ENCODE measurements at regions not wholly inside any gene's neighbourhood (a gene's known extent, or its start where the extent isn't known, plus 50 kb on each side); places are given as distances from the start of the nearest gene placed in this dataset.

GRCh38 chrX:146224442-146224841, 406.8 kb downstream of the SLITRK2 start:
- peaks cover 35% of the 10 kb centered on the region for H3K27me3 ChIP-seq

GRCh38 chrX:146238173-146238572, 420.5 kb downstream of the SLITRK2 start:
- H3K9me3 ChIP-seq, result peaks cover 4% of the 10 kb centered on the region; the same call in 1 of the 2 replicates

More at GRCh38 chrX:146224442-146224841, 406.8 kb downstream of the SLITRK2 start:
- Histone ChIP-seq H3K4me1 (no peaks in the 10 kb centered on the region), H4K20me1 (no peaks in the 10 kb centered on the region), H3K4me2 (no peak overlapping the region), H3K9me3 (peaks cover 8% of the 10 kb centered on the region), H3K27ac (no peak overlapping the region), H3K4me3 (no peak overlapping the region), H3K9ac (no peak overlapping the region), H3K36me3 (no peaks in the 10 kb centered on the region)
- TF ChIP-seq Cebpa-rat (IDR thresholded peaks at IDR 0.05), result no peak

GRCh38 chrX:146241902-146242301, 424.3 kb downstream of the SLITRK2 start:
- Histone ChIP-seq H3K36me3 (no peaks in the 10 kb centered on the region), H3K4me3 (no peak overlapping the region), H3K4me1 (no peaks in the 10 kb centered on the region), H3K27me3 (peaks cover 57% of the 10 kb centered on the region), H3K4me2 (no peak overlapping the region), H3K9ac (no peak overlapping the region), H3K27ac (no peak overlapping the region), H4K20me1 (no peaks in the 10 kb centered on the region; the same call in 1 of the 2 replicates), H3K9me3 (no peaks in the 10 kb centered on the region)
- TF ChIP-seq Cebpa-rat (IDR thresholded peaks at IDR 0.05), result no peak

More at GRCh38 chrX:146238173-146238572, 420.5 kb downstream of the SLITRK2 start:
- H4K20me1 ChIP-seq, result no peaks in the 10 kb centered on the region
- no peak overlapping the region for H3K4me2 ChIP-seq
- H3K36me3 ChIP-seq, result no peaks in the 10 kb centered on the region
- TF ChIP-seq Cebpa-rat (IDR thresholded peaks at IDR 0.05), result no peak
- no peak overlapping the region for H3K9ac ChIP-seq
- no peak overlapping the region for H3K27ac ChIP-seq
- H3K27me3 ChIP-seq, result peaks cover 36% of the 10 kb centered on the region
- H3K4me3 ChIP-seq, result no peak overlapping the region
- H3K4me1 ChIP-seq, result no peaks in the 10 kb centered on the region

GRCh38 chrX:146243041-146243440, 425.4 kb downstream of the SLITRK2 start:
- H3K27me3 ChIP-seq, result peaks cover 57% of the 10 kb centered on the region
- no peak overlapping the region for H3K4me2 ChIP-seq
- H3K4me3 ChIP-seq, result no peak overlapping the region
- no peaks in the 10 kb centered on the region for H3K9me3 ChIP-seq
- H3K4me1 ChIP-seq, result no peaks in the 10 kb centered on the region
- H3K9ac ChIP-seq, result no peak overlapping the region
- no peak overlapping the region for H3K27ac ChIP-seq
- no peaks in the 10 kb centered on the region; the same call in 1 of the 2 replicates for H4K20me1 ChIP-seq
- no peaks in the 10 kb centered on the region for H3K36me3 ChIP-seq
- TF ChIP-seq Cebpa-rat (IDR thresholded peaks at IDR 0.05), result no peak

- H3K9me3 ChIP-seq, result no peaks in the 10 kb centered on the region
- H3K36me3 ChIP-seq, result no peaks in the 10 kb centered on the region
- H3K4me3 ChIP-seq, result no peak overlapping the region
- peaks cover 4% of the 10 kb centered on the region; the same call in 1 of the 2 replicates for H3K27me3 ChIP-seq
- H3K4me2 ChIP-seq, result no peak overlapping the region
- H3K4me1 ChIP-seq, result no peaks in the 10 kb centered on the region
- H4K20me1 ChIP-seq, result no peaks in the 10 kb centered on the region
- TF ChIP-seq Cebpa-rat (IDR thresholded peaks at IDR 0.05), result no peak
- H3K9ac ChIP-seq, result no peak overlapping the region
- no peak overlapping the region for H3K27ac ChIP-seq
These were observed 441.6 kb downstream of the SLITRK2 start for GRCh38 chrX:146259207-146259606.

GRCh38 chrX:146264763-146265375, 447.2 kb downstream of the SLITRK2 start:
- Histone ChIP-seq H3K4me3 (no peak overlapping the region), H3K9me3 (0 out of 2 replicates have a peak, but pooled peaks cover 10% of the 10 kb centered on the region), H3K27ac (no peak overlapping the region), H3K36me3 (no peaks in the 10 kb centered on the region), H3K27me3 (peaks cover 56% of the 10 kb centered on the region), H3K9ac (no peak overlapping the region), H3K4me1 (no peaks in the 10 kb centered on the region), H3K4me2 (no peak overlapping the region), H4K20me1 (no peaks in the 10 kb centered on the region)
- no peak for TF ChIP-seq Cebpa-rat (IDR thresholded peaks at IDR 0.05)

- Histone ChIP-seq H3K36me3 (no peaks in the 10 kb centered on the region), H3K4me2 (no peak overlapping the region), H3K27me3 (peaks cover 90% of the 10 kb centered on the region), H3K9me3 (no peaks in the 10 kb centered on the region; the same call in 1 of the 2 replicates), H3K9ac (no peak overlapping the region), H3K27ac (no peak overlapping the region), H3K4me1 (no peaks in the 10 kb centered on the region), H4K20me1 (no peaks in the 10 kb centered on the region), H3K4me3 (no peak overlapping the region)
- TF ChIP-seq Cebpa-rat (IDR thresholded peaks at IDR 0.05), result no peak
These were observed 460.8 kb downstream of the SLITRK2 start for GRCh38 chrX:146278381-146278780.
